Stimulated activated CD8-positive, alpha-beta memory T cell treated with anti-CD3 and anti-CD28 coated beads, Interleukin-7, amount 100 ng/mL, for 4 hours (primary cell): ENCODE measurements at regions not wholly inside any gene's neighbourhood (a gene's known extent, or its start where the extent isn't known, plus 50 kb on each side); places are given as distances from the start of the nearest gene placed in this dataset.
A peak's percentile ranks its signal among the peaks of the same experiment; 100 is the strongest.

Source experiments
- DNase-seq, 2 donors: peaks; one replicate each; pipeline ENCODE4 v3.0.0-alpha.2; 2020; ENCODE audit warnings: low read depth in 2 of 2

DNA sequence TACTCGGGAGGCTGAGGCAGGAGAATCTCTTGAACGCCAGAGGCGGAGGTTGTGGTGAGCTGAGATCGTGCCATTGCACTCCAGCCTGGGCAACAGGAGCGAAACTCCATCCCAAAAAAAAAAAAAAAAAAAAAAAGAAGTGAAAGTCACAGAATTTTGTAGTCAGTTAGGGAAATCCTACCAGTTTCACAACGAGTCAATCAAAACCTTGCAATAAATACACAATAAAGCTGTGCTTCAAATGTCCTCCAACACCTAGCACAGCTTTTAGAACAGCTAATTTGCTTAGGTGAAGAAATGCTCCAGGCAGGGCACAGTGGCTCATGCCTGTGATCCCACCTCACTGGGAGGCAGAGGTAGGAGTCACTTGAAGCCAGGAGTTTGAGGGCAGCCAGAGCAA is 112.8 kb upstream of the ATF7IP start:
- DNase-seq, result no peak

DNA sequence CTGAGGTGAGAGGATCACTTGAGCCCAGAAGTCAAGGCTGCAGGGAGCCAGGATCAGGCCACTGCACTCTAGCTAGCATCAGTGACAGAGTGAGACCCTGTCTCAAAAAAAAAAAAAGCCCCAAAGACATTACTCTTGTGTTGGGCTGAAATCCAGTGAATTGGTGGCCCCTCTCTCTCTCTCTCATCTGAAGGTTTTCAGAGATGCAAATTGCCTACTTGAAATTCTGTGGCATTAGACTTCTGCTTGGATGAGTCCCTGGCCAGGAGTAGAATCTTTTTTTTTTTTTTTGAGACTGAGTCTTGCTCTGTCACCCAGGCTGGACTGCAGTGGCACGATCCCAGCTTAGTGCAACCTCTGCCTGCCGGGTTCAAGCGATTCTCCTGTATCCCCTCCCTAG is 112.0 kb upstream of the ATF7IP start:
- no peak for DNase-seq

DNA sequence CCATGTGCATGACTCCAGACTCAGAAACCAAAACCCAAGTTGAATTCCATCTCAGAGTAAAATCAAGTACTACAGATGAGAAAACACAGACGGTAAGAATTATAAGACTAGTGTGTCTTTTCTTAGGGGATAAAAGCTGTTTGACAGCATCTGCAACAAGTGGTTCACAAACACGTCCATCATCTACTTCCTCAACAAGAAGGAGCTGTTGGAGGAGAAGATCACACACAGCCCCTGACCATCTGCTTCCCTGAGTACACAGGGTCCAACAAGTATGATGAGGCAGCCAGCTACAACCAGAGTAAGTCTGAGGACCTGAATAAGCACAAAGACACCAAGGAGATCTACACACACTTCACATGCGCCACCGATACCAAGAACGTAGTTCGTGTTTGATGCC is 110.7 kb upstream of the ATF7IP start:
- no peak for DNase-seq

DNA sequence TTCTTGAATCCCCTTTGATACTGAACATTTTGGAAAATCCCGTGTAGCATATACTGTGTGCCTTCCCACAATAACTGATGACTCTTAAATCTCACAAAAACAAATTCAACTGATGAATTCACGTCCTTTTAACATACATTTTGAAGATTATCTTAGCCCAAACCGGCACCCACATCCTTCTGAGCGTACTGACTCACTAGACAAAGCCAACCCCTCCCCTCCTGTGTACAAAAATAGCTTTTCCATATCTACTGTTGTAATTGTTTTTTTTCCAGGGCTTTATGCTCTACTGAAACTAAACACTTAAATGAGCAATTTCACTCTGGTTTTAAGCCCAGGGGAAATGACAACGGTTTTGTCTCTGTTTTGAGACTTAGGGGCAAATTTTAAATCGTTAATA is 109.4 kb upstream of the ATF7IP start:
- peak in 1 of 2 donors; percentile 9 for DNase-seq

DNA sequence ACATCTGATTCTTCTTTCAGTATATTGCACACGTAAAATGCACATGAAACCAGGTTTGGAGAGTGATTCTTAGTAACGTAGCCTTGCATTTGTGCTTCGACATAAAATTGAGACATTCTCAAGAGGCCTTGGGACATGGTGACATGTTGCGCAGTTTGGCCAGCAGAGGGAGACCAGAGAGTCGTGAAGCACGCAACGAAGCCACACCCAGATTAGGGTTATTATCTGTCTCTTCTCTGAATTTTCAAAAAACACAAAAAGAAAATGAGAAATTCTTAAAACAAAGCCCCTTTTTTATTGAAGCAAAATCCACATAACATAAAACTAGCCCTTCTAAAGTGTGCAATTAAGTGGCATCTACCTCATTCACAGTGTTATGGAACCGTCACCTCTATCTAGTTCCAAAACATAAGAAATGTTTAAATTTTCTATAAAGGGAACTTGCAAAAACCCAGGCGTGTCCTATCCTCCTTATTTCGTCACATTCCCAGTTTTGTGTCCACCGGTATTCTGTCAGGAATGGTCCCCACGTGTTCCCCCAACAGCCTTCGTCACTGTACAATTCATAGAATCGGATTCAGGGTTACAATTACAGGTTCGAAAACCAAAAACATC is 108.8 kb upstream of the ATF7IP start:
- peak; percentile 58 to 67 for DNase-seq

DNA sequence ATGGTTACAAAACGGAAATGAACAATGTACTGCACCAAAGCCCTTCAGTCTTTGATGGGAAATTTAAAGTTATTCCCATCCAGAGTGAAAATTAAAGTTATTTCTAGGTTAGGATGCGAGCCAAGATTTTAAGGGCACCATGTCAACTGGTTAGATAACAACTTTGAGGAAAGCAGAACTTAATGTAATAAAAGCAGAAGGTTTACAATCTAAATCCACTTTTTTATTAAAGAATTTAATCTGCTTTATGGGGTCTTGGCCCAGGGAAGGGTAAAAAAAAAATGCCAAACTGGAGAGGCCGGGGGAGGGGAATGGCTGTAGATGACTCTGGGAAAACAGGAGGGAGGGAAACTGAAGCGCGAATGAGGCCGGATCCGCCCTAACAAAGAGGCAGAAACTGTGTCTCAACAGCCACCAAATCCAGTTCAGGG is 108.2 kb upstream of the ATF7IP start:
- no peak for DNase-seq

- DNase-seq, result peak; percentile 59 to 74
These were observed 107.5 kb upstream of the ATF7IP start for GRCh38 chr12:14257734-14258574.

GRCh38 chr12:14258575-14258940 is 106.9 kb upstream of the ATF7IP start:
- no peak for DNase-seq

- no peak for DNase-seq
These were observed 105.9 kb upstream of the ATF7IP start for GRCh38 chr12:14259481-14260010.

- DNase-seq, result no peak
These were observed 105.2 kb upstream of the ATF7IP start for GRCh38 chr12:14260011-14260993.

GRCh38 chr12:14261096-14261495 is 104.4 kb upstream of the ATF7IP start:
- DNase-seq, result no peak

GRCh38 chr12:14261861-14262260 is 103.6 kb upstream of the ATF7IP start:
- no peak for DNase-seq

- no peak for DNase-seq
These were observed 102.5 kb upstream of the ATF7IP start for GRCh38 chr12:14262771-14263511.

- DNase-seq, result no peak
These were observed 101.7 kb upstream of the ATF7IP start for GRCh38 chr12:14263742-14264141.

DNA sequence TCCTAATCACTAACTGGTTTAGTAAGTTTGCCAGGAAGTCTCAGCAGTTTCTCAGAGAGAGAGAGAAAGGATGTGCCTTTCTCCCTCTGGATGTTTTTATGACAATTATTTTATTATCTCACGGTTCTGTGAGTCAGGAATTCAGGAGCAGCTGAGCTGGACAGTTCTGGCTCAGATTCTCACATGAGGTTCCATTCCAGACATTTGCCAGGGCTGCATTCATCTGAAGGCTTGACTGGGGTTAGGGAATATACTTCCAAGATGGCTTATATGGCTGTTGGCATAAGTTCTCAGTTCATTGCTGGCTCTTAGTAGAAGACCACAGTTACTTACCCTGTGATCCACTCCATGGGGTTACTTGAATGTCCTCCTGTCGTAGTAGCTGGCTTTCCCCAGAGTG is 101.2 kb upstream of the ATF7IP start:
- DNase-seq, result no peak

DNA sequence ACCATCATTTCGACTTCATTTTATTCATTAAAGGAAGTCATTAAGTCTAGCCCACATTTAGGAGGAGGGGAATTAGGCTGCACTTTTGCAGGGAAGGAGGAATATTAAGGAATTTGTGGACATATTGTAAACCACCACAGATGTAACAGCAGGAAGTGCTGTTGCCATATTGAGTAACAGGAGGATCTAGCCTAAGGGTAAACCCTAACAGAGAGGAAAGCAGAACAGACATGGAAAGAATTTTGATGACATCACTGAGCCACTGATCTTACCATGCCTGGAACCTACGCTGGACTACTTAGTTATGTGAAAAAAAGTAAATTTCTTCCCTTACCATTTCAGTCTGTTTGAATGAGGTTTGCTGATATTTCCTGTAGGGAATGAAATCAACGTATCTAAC is 100.7 kb upstream of the ATF7IP start:
- no peak for DNase-seq

GRCh38 chr12:14268120-14268515 is 97.4 kb upstream of the ATF7IP start:
- DNase-seq, result no peak

DNA sequence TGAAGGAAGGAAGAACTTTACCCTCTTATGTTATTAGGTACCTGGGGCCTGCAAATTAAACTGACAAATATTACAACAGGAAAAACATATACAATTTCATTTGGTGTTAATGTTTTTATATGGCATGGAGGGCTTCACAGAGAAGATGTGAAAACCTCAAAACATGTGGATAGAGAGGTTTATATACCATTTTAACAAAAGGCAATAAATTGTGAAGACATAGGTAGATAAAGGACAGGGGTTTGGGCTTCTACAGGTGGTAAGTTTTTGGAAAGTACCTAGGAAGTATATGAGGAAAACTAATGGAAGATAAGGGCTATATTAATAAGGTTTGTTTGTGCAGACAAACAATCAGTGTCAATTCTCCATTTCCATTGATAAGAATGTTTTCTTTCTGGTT is 95.1 kb upstream of the ATF7IP start:
- no peak for DNase-seq

- no peak for DNase-seq
These were observed 92.2 kb upstream of the ATF7IP start for GRCh38 chr12:14272956-14273912.

- no peak for DNase-seq
These were observed 91.6 kb upstream of the ATF7IP start for GRCh38 chr12:14273913-14274311.
